Adipocyte (in vitro differentiated cells): ENCODE measurements at regions not wholly inside any gene's neighbourhood (a gene's known extent, or its start where the extent isn't known, plus 50 kb on each side); places are given as distances from the start of the nearest gene placed in this dataset.

Experiments
- DNase-seq: peaks from one replicate; pipeline ENCODE4 v3.0.0-alpha.2; 2015; ENCODE audit warnings: low read depth
- H3K27me3 ChIP-seq: replicated peaks from 2 replicates; pipeline ENCODE4 v1.7.0; 2013; ENCODE audit warnings: mild to moderate bottlenecking, low read length, moderate library complexity; ENCODE audit not compliant: control insufficient read depth, insufficient read depth
- H3K36me3 ChIP-seq: 2 replicates; pipeline ENCODE4 v1.7.0; 2013; ENCODE audit warnings: low read length, mild to moderate bottlenecking, moderate library complexity; ENCODE audit not compliant: control insufficient read depth, insufficient read depth, severe bottlenecking
- H3K4me1 ChIP-seq: 2 replicates; pipeline ENCODE4 v1.7.0; 2013; ENCODE audit warnings: mild to moderate bottlenecking, low read length, moderate library complexity; ENCODE audit not compliant: control insufficient read depth, insufficient read depth
- H3K4me3 ChIP-seq: 2 replicates; pipeline ENCODE4 v1.7.0; 2013; ENCODE audit warnings: mild to moderate bottlenecking, low read length, moderate library complexity
- H3K9ac ChIP-seq: 2 replicates; pipeline ENCODE4 v1.7.0; 2013; ENCODE audit warnings: mild to moderate bottlenecking, low read length, moderate library complexity
- H3K9me3 ChIP-seq: 2 replicates; pipeline ENCODE4 v1.7.0; 2013; ENCODE audit warnings: mild to moderate bottlenecking, low read length, moderate library complexity; ENCODE audit not compliant: control insufficient read depth

GRCh38 chr2:236711440-236711839 is 141.8 kb downstream of the ACKR3 start:
- peaks cover 22% of the 10 kb centered on the region for H3K4me1 ChIP-seq
- no peaks in the 10 kb centered on the region for H3K36me3 ChIP-seq
- no peak overlapping the region for H3K9ac ChIP-seq
- peak; percentile 24 for DNase-seq
- H3K4me3 ChIP-seq: no peak overlapping the region
- H3K9me3 ChIP-seq: no peaks in the 10 kb centered on the region
- peaks cover 4% of the 10 kb centered on the region for H3K27me3 ChIP-seq

- H3K27me3 ChIP-seq: peaks cover 6% of the 10 kb centered on the region
- DNase-seq: peak; percentile 40
- H3K36me3 ChIP-seq: no peaks in the 10 kb centered on the region
- H3K9me3 ChIP-seq: no peaks in the 10 kb centered on the region
- H3K9ac ChIP-seq: no peak overlapping the region
- H3K4me3 ChIP-seq: no peak overlapping the region
- H3K4me1 ChIP-seq: peaks cover 22% of the 10 kb centered on the region
Observed at GRCh38 chr2:236712304-236712703, 142.7 kb downstream of the ACKR3 start.

GRCh38 chr2:236712961-236713673 is 143.5 kb downstream of the ACKR3 start:
- no peak for DNase-seq
- Histone ChIP-seq H3K9ac (no peak overlapping the region), H3K9me3 (no peaks in the 10 kb centered on the region), H3K4me1 (peaks cover 22% of the 10 kb centered on the region), H3K4me3 (no peak overlapping the region), H3K27me3 (peaks cover 6% of the 10 kb centered on the region), H3K36me3 (no peaks in the 10 kb centered on the region)

DNA sequence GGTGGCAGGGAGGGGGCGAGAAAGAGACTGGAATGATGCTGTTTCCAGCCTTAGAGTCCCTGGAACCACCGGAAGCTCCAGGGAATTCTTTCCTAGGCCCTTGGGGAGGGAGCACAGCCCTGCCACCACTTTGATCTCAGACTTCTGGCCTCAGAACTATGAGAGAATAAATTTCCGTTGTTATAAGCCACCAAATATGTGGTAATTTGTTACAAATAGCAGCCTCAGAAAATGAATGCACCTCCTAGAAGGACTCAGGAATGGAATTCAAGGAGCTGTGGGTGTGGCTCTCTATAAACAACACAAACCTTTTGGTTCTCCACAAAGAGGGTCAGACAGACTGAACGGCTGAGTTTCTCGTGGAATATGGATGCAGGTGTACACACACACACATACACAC is 144.5 kb downstream of the ACKR3 start:
- Histone ChIP-seq H3K27me3 (peaks cover 6% of the 10 kb centered on the region), H3K36me3 (no peaks in the 10 kb centered on the region), H3K4me3 (no peak overlapping the region), H3K4me1 (peaks cover 22% of the 10 kb centered on the region), H3K9me3 (no peaks in the 10 kb centered on the region), H3K9ac (no peak overlapping the region)
- DNase-seq: no peak

GRCh38 chr2:236715077-236715476 is 145.5 kb downstream of the ACKR3 start:
- H3K36me3 ChIP-seq: no peaks in the 10 kb centered on the region
- DNase-seq: no peak
- no peak overlapping the region for H3K4me3 ChIP-seq
- no peaks in the 10 kb centered on the region for H3K9me3 ChIP-seq
- peaks cover 22% of the 10 kb centered on the region for H3K4me1 ChIP-seq
- H3K9ac ChIP-seq: no peak overlapping the region
- H3K27me3 ChIP-seq: peaks cover 6% of the 10 kb centered on the region

- no peaks in the 10 kb centered on the region for H3K36me3 ChIP-seq
- DNase-seq: no peak
- no peaks in the 10 kb centered on the region for H3K9me3 ChIP-seq
- peaks cover 6% of the 10 kb centered on the region for H3K27me3 ChIP-seq
- H3K4me3 ChIP-seq: no peak overlapping the region
- H3K4me1 ChIP-seq: peaks cover 22% of the 10 kb centered on the region
- H3K9ac ChIP-seq: no peak overlapping the region
Observed at GRCh38 chr2:236715491-236715961, 145.9 kb downstream of the ACKR3 start.

GRCh38 chr2:236717120-236717519 is 147.5 kb downstream of the ACKR3 start:
- DNase-seq: no peak
- H3K4me3 ChIP-seq: no peak overlapping the region

DNA sequence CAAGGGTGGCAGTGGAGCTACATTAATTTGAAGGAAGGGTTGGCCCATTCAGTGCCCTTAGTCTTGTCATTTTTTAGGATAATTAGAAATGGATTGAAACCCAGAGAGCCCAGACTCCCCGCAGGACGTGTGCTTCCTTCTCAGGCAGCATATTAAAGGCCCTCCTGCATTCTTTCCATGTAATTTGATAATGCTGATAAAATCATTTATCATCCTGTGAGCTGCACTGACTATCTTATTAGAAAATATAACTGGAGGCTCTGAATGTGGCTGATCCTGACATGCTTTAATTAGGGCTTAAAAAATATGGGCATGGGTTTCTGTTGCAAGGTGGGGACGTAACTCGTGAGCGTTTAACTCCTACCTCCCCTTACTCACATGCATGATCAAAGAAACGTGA is 148.1 kb downstream of the ACKR3 start:
- Histone ChIP-seq H3K27me3 (peaks cover 6% of the 10 kb centered on the region), H3K4me1 (peaks cover 13% of the 10 kb centered on the region), H3K4me3 (no peak overlapping the region), H3K9me3 (no peaks in the 10 kb centered on the region), H3K9ac (no peak overlapping the region), H3K36me3 (no peaks in the 10 kb centered on the region)
- no peak for DNase-seq

More at GRCh38 chr2:236717120-236717519, 147.5 kb downstream of the ACKR3 start:
- Histone ChIP-seq H3K9me3 (no peaks in the 10 kb centered on the region), H3K27me3 (peaks cover 6% of the 10 kb centered on the region), H3K4me1 (peaks cover 17% of the 10 kb centered on the region), H3K36me3 (no peaks in the 10 kb centered on the region), H3K9ac (no peak overlapping the region)

- H3K4me1 ChIP-seq: peaks cover 13% of the 10 kb centered on the region
- no peak overlapping the region for H3K4me3 ChIP-seq
- DNase-seq: no peak
- no peaks in the 10 kb centered on the region for H3K9me3 ChIP-seq
- H3K36me3 ChIP-seq: no peaks in the 10 kb centered on the region
- H3K27me3 ChIP-seq: peaks cover 6% of the 10 kb centered on the region
- H3K9ac ChIP-seq: no peak overlapping the region
Observed at GRCh38 chr2:236718207-236718992, 148.8 kb downstream of the ACKR3 start.

GRCh38 chr2:236719192-236719635 is 149.6 kb downstream of the ACKR3 start:
- H3K9me3 ChIP-seq: no peaks in the 10 kb centered on the region
- H3K4me3 ChIP-seq: no peak overlapping the region
- H3K27me3 ChIP-seq: peaks cover 6% of the 10 kb centered on the region
- no peak for DNase-seq
- H3K4me1 ChIP-seq: peaks cover 9% of the 10 kb centered on the region
- H3K9ac ChIP-seq: no peak overlapping the region
- no peaks in the 10 kb centered on the region for H3K36me3 ChIP-seq

- H3K36me3 ChIP-seq: no peaks in the 10 kb centered on the region
- peaks cover 5% of the 10 kb centered on the region for H3K27me3 ChIP-seq
- peaks cover 7% of the 10 kb centered on the region for H3K4me1 ChIP-seq
- DNase-seq: no peak
- H3K9me3 ChIP-seq: no peaks in the 10 kb centered on the region
- no peak overlapping the region for H3K9ac ChIP-seq
- H3K4me3 ChIP-seq: no peak overlapping the region
Observed at GRCh38 chr2:236720974-236721540, 151.4 kb downstream of the ACKR3 start.
